ENCODE measurements at regions not wholly inside any gene's neighbourhood (a gene's known extent, or its start where the extent isn't known, plus 50 kb on each side); places are given as distances from the start of the nearest gene placed in this dataset.

- Histone ChIP-seq H3K9me3 (no peaks in the 10 kb centered on the region), H3K36me3 (no peaks in the 10 kb centered on the region), H3K4me3 (no peak overlapping the region), H3K4me1 (peaks cover 25 to 64% of the 10 kb centered on the region in 2 donors), H3K27ac (peak overlapping the region; percentile 15 to 62), H3K27me3 (no peaks in the 10 kb centered on the region)
- intact Hi-C loops (cut with DNase I): loop anchor here (5.0 kb wide), 2 partner anchors 35 to 180 kb away; partner anchors contain the start of gene ETS2
- TF ChIP-seq CTCF (IDR thresholded peaks at IDR 0.05): no peak
- no peak for DNase-seq (ENCODE audit: low spot score in 2 of 2)
Observed at GRCh38 chr21:38986806-38987632, 181.3 kb downstream of the ETS2 start.

DNA sequence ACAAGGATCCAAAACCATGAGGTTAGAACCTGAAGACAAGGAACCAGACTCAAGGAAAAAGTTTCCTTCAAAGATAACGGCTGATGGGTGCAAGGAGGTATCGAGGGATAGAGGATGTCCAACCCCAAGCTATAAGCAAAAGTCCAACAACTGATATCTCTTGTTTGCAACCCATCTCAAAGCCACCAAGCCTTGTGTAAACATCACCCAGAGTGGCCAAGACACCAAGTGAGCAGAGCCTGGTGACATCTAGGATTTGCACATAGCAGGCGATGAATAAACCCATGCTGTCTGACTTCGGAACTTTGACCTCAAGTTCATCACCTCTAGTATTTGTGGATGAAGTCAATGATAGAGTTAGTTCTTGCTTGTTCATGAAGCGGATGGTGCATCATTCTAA lies 180.7 kb downstream of the ETS2 start:
- no peaks in the 10 kb centered on the region for H3K36me3 ChIP-seq
- DNase-seq (ENCODE audit: low spot score in 2 of 2): no peak
- peaks cover 25 to 58% of the 10 kb centered on the region in 2 donors for H3K4me1 ChIP-seq
- no peaks in the 10 kb centered on the region for H3K27me3 ChIP-seq
- H3K27ac ChIP-seq: no peak overlapping the region
- no peak overlapping the region for H3K4me3 ChIP-seq
- intact Hi-C loops (cut with DNase I): loop anchor here (5.0 kb wide), 2 partner anchors 36 to 179 kb away; partner anchors contain the start of gene ETS2
- no peaks in the 10 kb centered on the region for H3K9me3 ChIP-seq
- no peak for TF ChIP-seq CTCF (IDR thresholded peaks at IDR 0.05)

DNA sequence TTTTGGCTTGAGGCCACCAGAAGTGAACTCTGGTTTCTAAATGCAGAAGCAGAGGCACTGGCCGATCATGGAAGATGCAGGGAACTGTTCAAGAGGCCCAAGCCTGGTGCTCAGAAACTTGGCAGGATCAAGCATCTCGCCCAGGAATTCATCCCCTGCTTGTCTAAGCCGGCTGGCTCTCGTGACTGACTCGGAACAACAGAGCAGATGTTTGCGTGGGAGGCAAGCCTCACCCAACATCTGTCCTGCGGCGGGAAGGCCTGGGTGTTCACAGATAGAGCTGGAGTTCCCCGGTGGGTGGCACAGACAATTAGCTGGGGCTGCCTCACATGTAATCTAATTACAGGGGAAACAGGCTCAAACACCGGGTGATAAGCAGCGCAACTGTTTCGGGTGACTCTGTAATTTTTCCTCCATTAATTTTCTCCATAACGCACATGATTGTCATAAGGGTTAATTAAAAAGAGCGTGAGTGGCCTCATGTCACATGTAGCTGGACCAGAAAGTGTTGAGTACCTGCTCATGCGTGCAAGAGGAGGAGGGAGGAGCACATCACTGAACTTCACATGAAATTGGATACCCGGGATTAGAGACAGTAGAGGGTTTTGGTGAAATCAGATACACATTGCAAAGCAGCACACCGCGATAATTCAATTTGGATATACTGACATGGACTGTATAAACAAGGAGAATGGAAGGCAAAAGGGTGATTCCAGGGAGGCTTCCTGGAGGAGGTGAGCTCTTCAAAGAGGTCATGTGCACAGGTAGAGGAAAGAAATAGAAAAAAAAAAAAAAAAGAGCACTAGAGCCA lies 180.0 kb downstream of the ETS2 start:
- Histone ChIP-seq H3K4me1 (peaks cover 25 to 55% of the 10 kb centered on the region in 2 donors), H3K36me3 (no peaks in the 10 kb centered on the region), H3K4me3 (peak overlapping the region in 1 of 2 donors; percentile 20), H3K27me3 (no peaks in the 10 kb centered on the region), H3K9me3 (no peaks in the 10 kb centered on the region), H3K27ac (peak overlapping the region; percentile 70 to 76)
- DNase-seq (ENCODE audit: low spot score in 2 of 2): peak; percentile 39 to 88
- TF ChIP-seq CTCF (IDR thresholded peaks at IDR 0.05): no peak
- intact Hi-C loops (cut with DNase I): loop anchor here (5.0 kb wide), 2 partner anchors 37 to 178 kb away; partner anchors contain the start of gene ETS2

- intact Hi-C loops (cut with DNase I): loop anchor here (5.0 kb wide), 2 partner anchors 37 to 178 kb away; partner anchors contain the start of gene ETS2
- Histone ChIP-seq H3K4me3 (peak overlapping the region in 1 of 2 donors; percentile 20), H3K4me1 (peaks cover 23 to 49% of the 10 kb centered on the region in 2 donors), H3K27me3 (no peaks in the 10 kb centered on the region), H3K27ac (peak overlapping the region; percentile 70 to 76), H3K36me3 (no peaks in the 10 kb centered on the region), H3K9me3 (no peaks in the 10 kb centered on the region)
- TF ChIP-seq CTCF (IDR thresholded peaks at IDR 0.05): no peak
- DNase-seq (ENCODE audit: low spot score in 2 of 2): no peak
Observed at GRCh38 chr21:38984982-38985567, 179.3 kb downstream of the ETS2 start.

DNA sequence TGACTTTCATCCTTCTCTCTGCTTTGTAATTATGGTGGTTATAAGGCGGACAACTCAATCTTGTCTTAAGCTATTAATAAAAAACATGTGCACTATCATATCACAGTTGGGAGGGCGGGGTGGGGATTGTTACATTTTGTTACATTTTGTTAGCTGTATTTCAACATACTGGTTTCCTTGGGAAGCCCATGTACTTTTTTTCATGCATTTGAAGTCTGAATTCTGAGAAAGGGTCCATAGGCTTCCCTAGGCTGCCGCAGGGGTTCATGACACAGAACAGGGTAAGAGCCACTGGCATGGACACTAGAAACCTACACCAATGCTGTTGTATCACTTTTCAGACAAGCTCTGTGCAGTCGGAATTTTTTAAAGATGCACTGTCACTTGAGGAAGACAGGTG lies 178.8 kb downstream of the ETS2 start:
- Histone ChIP-seq H3K36me3 (no peaks in the 10 kb centered on the region), H3K27ac (peak overlapping the region; percentile 70 to 76), H3K4me1 (peaks cover 18 to 44% of the 10 kb centered on the region in 2 donors), H3K4me3 (no peak overlapping the region), H3K9me3 (no peaks in the 10 kb centered on the region), H3K27me3 (no peaks in the 10 kb centered on the region)
- no peak for TF ChIP-seq CTCF (IDR thresholded peaks at IDR 0.05)
- DNase-seq (ENCODE audit: low spot score in 2 of 2): no peak
- intact Hi-C loops (cut with DNase I): no loop called here
